ENCODE measurements at regions not wholly inside any gene's neighbourhood (a gene's known extent, or its start where the extent isn't known, plus 50 kb on each side); places are given as distances from the start of the nearest gene placed in this dataset.

DNA sequence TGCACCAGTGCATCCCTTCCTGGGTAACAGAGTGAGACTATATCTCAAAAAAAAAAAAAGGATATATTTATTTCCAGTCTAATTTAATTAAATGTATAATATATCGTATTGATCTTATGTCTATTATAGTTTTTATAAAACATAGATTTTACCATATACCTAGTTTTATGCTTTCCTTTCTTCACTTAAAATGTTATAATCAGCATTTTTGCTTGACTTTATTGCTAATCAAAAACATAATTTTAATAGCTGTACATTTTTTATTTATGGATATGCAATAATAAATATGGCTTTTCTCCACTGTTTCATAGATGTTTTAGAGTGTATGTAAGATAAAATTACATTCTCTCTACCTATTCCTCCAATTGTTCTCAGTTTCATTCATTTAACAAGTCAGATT is 958.0 kb downstream of the EPHA4 start:
- Mint-ChIP-seq H3K4me3 (no peak overlapping the region), H3K4me1 (no peaks in the 10 kb centered on the region), H3K27ac (ENCODE audit: unreplicated experiment) (no peak overlapping the region), H3K36me3 (ENCODE audit: low read depth) (no peaks in the 10 kb centered on the region), H3K27me3 (ENCODE audit: low read depth) (no peaks in the 10 kb centered on the region), H3K9me3 (no peaks in the 10 kb centered on the region)
- no peak for DNase-seq (ENCODE audit: low read depth, low spot score)
- TF ChIP-seq, protein P1, sequence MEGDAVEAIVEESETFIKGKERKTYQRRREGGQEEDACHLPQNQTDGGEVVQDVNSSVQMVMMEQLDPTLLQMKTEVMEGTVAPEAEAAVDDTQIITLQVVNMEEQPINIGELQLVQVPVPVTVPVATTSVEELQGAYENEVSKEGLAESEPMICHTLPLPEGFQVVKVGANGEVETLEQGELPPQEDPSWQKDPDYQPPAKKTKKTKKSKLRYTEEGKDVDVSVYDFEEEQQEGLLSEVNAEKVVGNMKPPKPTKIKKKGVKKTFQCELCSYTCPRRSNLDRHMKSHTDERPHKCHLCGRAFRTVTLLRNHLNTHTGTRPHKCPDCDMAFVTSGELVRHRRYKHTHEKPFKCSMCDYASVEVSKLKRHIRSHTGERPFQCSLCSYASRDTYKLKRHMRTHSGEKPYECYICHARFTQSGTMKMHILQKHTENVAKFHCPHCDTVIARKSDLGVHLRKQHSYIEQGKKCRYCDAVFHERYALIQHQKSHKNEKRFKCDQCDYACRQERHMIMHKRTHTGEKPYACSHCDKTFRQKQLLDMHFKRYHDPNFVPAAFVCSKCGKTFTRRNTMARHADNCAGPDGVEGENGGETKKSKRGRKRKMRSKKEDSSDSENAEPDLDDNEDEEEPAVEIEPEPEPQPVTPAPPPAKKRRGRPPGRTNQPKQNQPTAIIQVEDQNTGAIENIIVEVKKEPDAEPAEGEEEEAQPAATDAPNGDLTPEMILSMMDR (conservative IDR thresholded peaks at IDR 0.05): no peak

DNA sequence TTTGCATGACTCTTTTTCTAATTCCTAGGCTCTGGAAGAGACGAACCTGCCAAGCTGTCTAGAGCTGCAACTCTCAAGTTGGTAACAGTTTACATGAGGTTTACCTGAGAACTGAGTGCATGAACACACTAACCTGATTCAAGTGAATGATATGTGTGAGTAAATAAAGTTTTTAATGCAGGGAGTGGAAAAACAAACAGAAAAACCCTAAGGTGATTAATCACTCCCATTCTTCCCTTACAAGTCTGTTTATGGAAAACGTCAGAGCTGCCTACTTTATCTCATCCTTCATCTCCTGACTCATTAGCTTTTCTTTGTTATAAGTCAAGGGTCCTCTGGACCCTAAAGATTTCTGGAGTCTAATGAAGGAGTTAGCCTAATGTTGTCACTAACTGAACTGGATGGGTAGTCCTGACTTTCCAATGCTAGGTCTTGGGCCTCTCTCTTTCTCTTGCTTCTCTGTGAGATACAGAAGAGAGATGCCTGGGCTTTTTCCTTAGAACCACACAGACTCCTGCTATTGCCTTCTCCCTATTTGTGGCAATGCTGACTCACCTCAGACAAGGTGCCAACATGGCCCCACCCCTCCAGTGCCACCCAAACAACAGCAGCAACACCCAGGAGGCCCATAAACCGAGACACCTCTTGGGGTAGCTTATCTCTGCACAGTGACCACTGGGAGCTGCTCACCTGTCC is 952.4 kb downstream of the EPHA4 start:
- Mint-ChIP-seq H3K4me3 (no peak overlapping the region), H3K27me3 (ENCODE audit: low read depth) (no peaks in the 10 kb centered on the region), H3K36me3 (ENCODE audit: low read depth) (no peaks in the 10 kb centered on the region), H3K27ac (ENCODE audit: unreplicated experiment) (no peak overlapping the region), H3K4me1 (no peaks in the 10 kb centered on the region), H3K9me3 (no peaks in the 10 kb centered on the region)
- DNase-seq (ENCODE audit: low read depth, low spot score): no peak
- TF ChIP-seq, protein P1 (conservative IDR thresholded peaks at IDR 0.05): no peak

DNA sequence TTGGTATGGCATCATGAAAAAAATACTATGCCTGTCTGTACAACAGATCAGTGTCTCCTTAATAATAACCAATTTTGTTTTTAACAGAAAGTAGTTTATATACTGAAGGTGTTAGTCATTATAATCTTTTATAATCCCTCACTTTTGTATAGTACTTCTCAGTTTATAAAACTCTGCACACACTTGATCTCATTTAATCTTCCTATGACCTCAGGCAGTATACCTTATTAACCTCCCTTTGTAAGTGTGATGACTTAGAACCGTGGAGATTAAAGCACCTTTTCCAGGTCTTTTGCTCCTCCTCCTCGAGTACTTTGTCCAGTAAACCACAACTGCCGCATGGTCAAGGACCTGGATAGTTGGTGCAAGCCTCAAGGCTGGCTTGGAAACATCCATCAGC is 945.5 kb downstream of the EPHA4 start:
- no peaks in the 10 kb centered on the region for H3K36me3 Mint-ChIP-seq (ENCODE audit: low read depth)
- no peak overlapping the region for H3K27ac Mint-ChIP-seq (ENCODE audit: unreplicated experiment)
- H3K4me1 Mint-ChIP-seq: no peaks in the 10 kb centered on the region
- TF ChIP-seq, protein P1 (conservative IDR thresholded peaks at IDR 0.05): no peak
- no peak for DNase-seq (ENCODE audit: low read depth, low spot score)
- H3K27me3 Mint-ChIP-seq (ENCODE audit: low read depth): no peaks in the 10 kb centered on the region
- H3K9me3 Mint-ChIP-seq: no peaks in the 10 kb centered on the region
- no peak overlapping the region for H3K4me3 Mint-ChIP-seq

DNA sequence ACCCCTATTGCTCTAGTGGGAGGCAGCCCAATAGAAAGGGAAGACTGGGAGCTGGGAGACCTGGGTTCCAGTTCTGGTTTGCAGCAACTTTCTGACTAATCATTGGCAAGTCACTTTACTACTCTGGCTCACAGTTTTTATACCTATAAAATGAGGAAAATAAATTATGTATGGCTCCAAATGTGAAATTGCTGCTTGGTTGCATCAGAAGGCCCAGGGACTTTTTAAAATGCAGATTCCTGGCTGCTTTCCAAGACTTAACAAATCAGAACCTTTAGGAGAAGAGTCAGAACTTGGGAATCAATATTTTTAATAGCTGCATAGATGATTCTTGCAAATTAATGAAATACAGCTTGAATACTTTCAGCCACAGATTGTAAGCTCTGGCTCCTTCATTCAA is 943.9 kb downstream of the EPHA4 start:
- no peaks in the 10 kb centered on the region for H3K36me3 Mint-ChIP-seq (ENCODE audit: low read depth)
- H3K27ac Mint-ChIP-seq (ENCODE audit: unreplicated experiment): no peak overlapping the region
- H3K9me3 Mint-ChIP-seq: no peaks in the 10 kb centered on the region
- no peak overlapping the region for H3K4me3 Mint-ChIP-seq
- no peak for DNase-seq (ENCODE audit: low read depth, low spot score)
- H3K27me3 Mint-ChIP-seq (ENCODE audit: low read depth): no peaks in the 10 kb centered on the region
- H3K4me1 Mint-ChIP-seq: no peaks in the 10 kb centered on the region
- TF ChIP-seq, protein P1 (conservative IDR thresholded peaks at IDR 0.05): no peak

DNA sequence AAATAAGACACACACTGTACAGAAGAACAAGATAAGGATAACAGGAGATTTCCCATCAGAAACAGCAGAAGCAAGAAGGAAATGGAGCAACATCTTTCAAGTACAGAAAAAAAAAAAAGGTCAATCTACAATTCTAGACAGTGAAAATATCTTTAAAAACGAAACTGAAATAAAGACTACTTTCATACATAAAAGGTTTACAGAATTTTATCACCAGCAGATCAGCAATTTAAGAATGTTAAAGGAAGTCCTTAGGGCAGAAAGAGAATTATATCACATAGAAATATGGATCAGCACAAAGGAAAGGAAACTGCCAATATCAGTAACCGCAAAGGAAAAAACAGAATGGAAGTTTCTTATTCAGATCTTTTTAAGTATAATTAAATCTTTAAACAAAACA is 931.0 kb downstream of the EPHA4 start:
- Mint-ChIP-seq H3K27ac (ENCODE audit: unreplicated experiment) (no peak overlapping the region), H3K4me3 (no peak overlapping the region), H3K27me3 (ENCODE audit: low read depth) (peaks cover 3% of the 10 kb centered on the region), H3K9me3 (no peaks in the 10 kb centered on the region), H3K4me1 (no peaks in the 10 kb centered on the region), H3K36me3 (ENCODE audit: low read depth) (no peaks in the 10 kb centered on the region)
- TF ChIP-seq, protein P1 (conservative IDR thresholded peaks at IDR 0.05): no peak
- no peak for DNase-seq (ENCODE audit: low read depth, low spot score)
